Thyroid gland (tissue), 4 donors: ENCODE measurements at regions not wholly inside any gene's neighbourhood (a gene's known extent, or its start where the extent isn't known, plus 50 kb on each side); places are given as distances from the start of the nearest gene placed in this dataset.

Source experiments
- CTCF ChIP-seq, 6 experiments: fragments of 200-600 bp in 3 of 6; fragments of 450-650 bp in 3 of 6; sonication (generic) in 3 of 6; IDR thresholded peaks; one replicate each; pipeline ENCODE4 v1.5.1; 2016 to 2019; ENCODE audit warnings: antibody characterized with exemption in 6 of 6, mild to moderate bottlenecking in 2 of 6, inconsistent platforms in 1 of 6, moderate library complexity in 1 of 6
- POLR2A ChIP-seq, 2 donors: fragments of 450-650 bp; IDR thresholded peaks; one replicate each; pipeline ENCODE4 v1.6.1; 2017; ENCODE audit warnings: antibody characterized with exemption in 2 of 2, mild to moderate bottlenecking in 2 of 2, moderate library complexity in 1 of 2

GRCh38 chr16:6562986-6563385, 769.7 kb upstream of the RBFOX1 start:
- no peak for TF ChIP-seq POLR2A (IDR thresholded peaks at IDR 0.05)
- no peak for TF ChIP-seq CTCF (IDR thresholded peaks at IDR 0.05)
